ENCODE measurements at regions not wholly inside any gene's neighbourhood (a gene's known extent, or its start where the extent isn't known, plus 50 kb on each side); places are given as distances from the start of the nearest gene placed in this dataset.

GRCh38 chr1:234772345-234773147 is 162.6 kb upstream of the IRF2BP2 start:
- TF ChIP-seq CTCF (IDR thresholded peaks at IDR 0.05) (no peak), POLR2A (IDR thresholded peaks at IDR 0.05) (peak in 1 of 2 donors; percentile 37)
